Fibroblast of lung (primary cell): ENCODE measurements at regions not wholly inside any gene's neighbourhood (a gene's known extent, or its start where the extent isn't known, plus 50 kb on each side); places are given as distances from the start of the nearest gene placed in this dataset.
A peak's percentile ranks its signal among the peaks of the same experiment; 100 is the strongest.

Experiments used
- DNase-seq, 2 donors: peaks; one replicate each; pipeline versions ENCODE4 v3.0.0 to v3.0.0-alpha.2; 2010; ENCODE audit warnings: low read depth in 2 of 2
- H2AFZ ChIP-seq: 2 replicates; pipeline ENCODE4 v1.5.1; 2012; ENCODE audit warnings: low read length, control low read depth, inconsistent platforms
- H3K27ac ChIP-seq: 2 replicates; pipeline ENCODE4 v1.5.1; 2011; ENCODE audit warnings: low read length, control low read depth; ENCODE audit not compliant: insufficient read depth
- H3K27me3 ChIP-seq: 2 replicates; pipeline ENCODE4 v1.5.1; 2011; ENCODE audit warnings: mild to moderate bottlenecking, low read length; ENCODE audit not compliant: control insufficient read depth, insufficient read depth
- H3K36me3 ChIP-seq: 2 replicates; pipeline ENCODE4 v1.5.1; 2011; ENCODE audit warnings: low read length; ENCODE audit not compliant: control insufficient read depth, insufficient read depth
- H3K4me1 ChIP-seq: 2 replicates; pipeline ENCODE4 v1.5.1; 2011; ENCODE audit warnings: low read length; ENCODE audit not compliant: control insufficient read depth, insufficient read depth; ENCODE audit errors: extremely low read depth
- H3K4me2 ChIP-seq: 2 replicates; pipeline ENCODE4 v1.5.1; 2011; ENCODE audit warnings: low read length, control low read depth; ENCODE audit not compliant: insufficient read depth; ENCODE audit errors: extremely low read depth
- H3K4me3 ChIP-seq, 4 experiments: fragments of 200-600 bp in 1 of 4; sonication (generic) in 1 of 4; replicated peaks in 1 of 4; 2 replicates each; pipeline ENCODE4 v1.5.1; 2011 to 2016; ENCODE audit warnings: low read length in 4 of 4, low read depth in 3 of 4, mild to moderate bottlenecking in 3 of 4, control low read depth in 2 of 4, inconsistent platforms in 1 of 4, mixed read lengths in 1 of 4; ENCODE audit not compliant: insufficient read depth in 1 of 4; ENCODE audit errors: control extremely low read depth in 1 of 4
- H3K79me2 ChIP-seq: 2 replicates; pipeline ENCODE4 v1.5.1; 2012; ENCODE audit warnings: mild to moderate bottlenecking, low read length, inconsistent platforms; ENCODE audit not compliant: control insufficient read depth, insufficient read depth
- H3K9ac ChIP-seq: 2 replicates; pipeline ENCODE4 v1.5.1; 2011; ENCODE audit warnings: mild to moderate bottlenecking, low read length, control low read depth; ENCODE audit not compliant: insufficient read depth
- H3K9me3 ChIP-seq: 2 replicates; pipeline ENCODE4 v1.5.1; 2012; ENCODE audit warnings: low read depth, low read length; ENCODE audit not compliant: control insufficient read depth, insufficient read depth
- H4K20me1 ChIP-seq: 2 replicates; pipeline ENCODE4 v1.5.1; 2011; ENCODE audit warnings: low read length; ENCODE audit not compliant: control insufficient read depth, insufficient read depth; ENCODE audit errors: extremely low read depth
- CTCF ChIP-seq, 2 donors: IDR thresholded peaks in 1 of 2; conservative IDR thresholded peaks in 1 of 2; 1 replicate in 1 of 2; 2 replicates in 1 of 2; pipeline ENCODE4 v1.5.1; 2011 to 2012; ENCODE audit warnings: low read length in 2 of 2, control low read depth in 1 of 2, inconsistent platforms in 1 of 2, low read depth in 1 of 2, mild to moderate bottlenecking in 1 of 2
- EZH2 ChIP-seq: IDR thresholded peaks from 2 replicates; pipeline ENCODE4 v1.5.1; 2012; ENCODE audit warnings: low read length, control low read depth, mild to moderate bottlenecking; ENCODE audit errors: missing control alignments

GRCh38 chr2:66962716-66963115 is 434.4 kb upstream of the ETAA1 start:
- no peaks in the 10 kb centered on the region for H3K4me1 ChIP-seq
- H3K9me3 ChIP-seq = no peaks in the 10 kb centered on the region
- H3K4me2 ChIP-seq = no peak overlapping the region
- no peak overlapping the region for H3K4me3 ChIP-seq
- DNase-seq = peak in 1 of 2 donors; percentile 48
- no peaks in the 10 kb centered on the region for H3K36me3 ChIP-seq
- TF ChIP-seq EZH2 (no peak), CTCF (conservative IDR thresholded peaks at IDR 0.05 in 1 of 2, IDR thresholded peaks at IDR 0.05 in 1 of 2; ENCODE audit: low read depth in 1 of 2, low read length in 2 of 2) (no peak)
- no peaks in the 10 kb centered on the region for H3K79me2 ChIP-seq
- H3K27me3 ChIP-seq = no peaks in the 10 kb centered on the region
- no peaks in the 10 kb centered on the region for H4K20me1 ChIP-seq
- H3K9ac ChIP-seq = no peak overlapping the region
- H3K27ac ChIP-seq = no peak overlapping the region
- no peak overlapping the region for H2AFZ ChIP-seq

GRCh38 chr2:66966631-66967030 is 430.5 kb upstream of the ETAA1 start:
- H3K27me3 ChIP-seq = no peaks in the 10 kb centered on the region
- H2AFZ ChIP-seq = no peak overlapping the region
- H3K4me3 ChIP-seq = no peak overlapping the region
- H4K20me1 ChIP-seq = no peaks in the 10 kb centered on the region
- no peaks in the 10 kb centered on the region for H3K9me3 ChIP-seq
- H3K4me1 ChIP-seq = no peaks in the 10 kb centered on the region
- no peak overlapping the region for H3K27ac ChIP-seq
- DNase-seq = peak in 1 of 2 donors; percentile 62
- no peaks in the 10 kb centered on the region for H3K79me2 ChIP-seq
- TF ChIP-seq CTCF (conservative IDR thresholded peaks at IDR 0.05 in 1 of 2, IDR thresholded peaks at IDR 0.05 in 1 of 2; ENCODE audit: low read depth in 1 of 2, low read length in 2 of 2) (no peak), EZH2 (no peak)
- no peak overlapping the region for H3K9ac ChIP-seq
- H3K4me2 ChIP-seq = no peak overlapping the region
- no peaks in the 10 kb centered on the region for H3K36me3 ChIP-seq

- no peak overlapping the region for H3K9ac ChIP-seq
- H3K36me3 ChIP-seq = no peaks in the 10 kb centered on the region
- H3K4me3 ChIP-seq = no peak overlapping the region
- no peaks in the 10 kb centered on the region for H3K79me2 ChIP-seq
- no peaks in the 10 kb centered on the region for H4K20me1 ChIP-seq
- H3K27ac ChIP-seq = no peak overlapping the region
- H2AFZ ChIP-seq = no peak overlapping the region
- no peaks in the 10 kb centered on the region for H3K4me1 ChIP-seq
- H3K9me3 ChIP-seq = no peaks in the 10 kb centered on the region
- DNase-seq = no peak
- H3K27me3 ChIP-seq = no peaks in the 10 kb centered on the region
- no peak for TF ChIP-seq EZH2
- TF ChIP-seq CTCF (conservative IDR thresholded peaks at IDR 0.05 in 1 of 2, IDR thresholded peaks at IDR 0.05 in 1 of 2; ENCODE audit: low read depth in 1 of 2, low read length in 2 of 2) = no peak
- no peak overlapping the region for H3K4me2 ChIP-seq
These were observed 428.2 kb upstream of the ETAA1 start for GRCh38 chr2:66968946-66969345.
